B cell (primary cell): ENCODE measurements at regions not wholly inside any gene's neighbourhood (a gene's known extent, or its start where the extent isn't known, plus 50 kb on each side); places are given as distances from the start of the nearest gene placed in this dataset.

Source experiments
- ATAC-seq: fragments of 200-7000 bp; cut with Tn5 transposase; one replicate; pipeline ENCODE4 v1.10.0; 2021; ENCODE audit warnings: low read depth, mild to moderate bottlenecking, moderate number of reproducible peaks, moderate library complexity
- CTCF ChIA-PET: fragments of 350-600 bp; sonication (Branson Sonifier 250); formaldehyde crosslinking; loops from one replicate; lab custom pipeline; 2021; ENCODE audit warnings: antibody characterized with exemption, inconsistent platforms; lab: Charles Lee
- POLR2A ChIA-PET: fragments of 350-600 bp; sonication (Branson Sonifier 250); formaldehyde crosslinking; loops from one replicate; lab custom pipeline; 2021; ENCODE audit warnings: antibody characterized with exemption; lab: Charles Lee
- DNase-seq: peaks from one replicate; pipeline ENCODE4 v3.0.0; 2013
- H2AFZ ChIP-seq: 2 replicates; pipeline ENCODE4 v1.6.1; 2012; ENCODE audit warnings: mild to moderate bottlenecking, low read depth, low read length; ENCODE audit not compliant: insufficient read depth, poor library complexity, severe bottlenecking
- H3K27ac ChIP-seq, 2 donors: 1 replicate in 1 of 2; 2 replicates in 1 of 2; pipeline ENCODE4 v1.5.1; 2012 to 2013; ENCODE audit warnings: low read length in 2 of 2, mild to moderate bottlenecking in 2 of 2, moderate library complexity in 1 of 2
- H3K27me3 ChIP-seq, 4 experiments: fragments of 200-600 bp in 1 of 4; sonication (generic) in 1 of 4; replicated peaks in 1 of 4; 1 replicate in 2 of 4; 2 replicates in 2 of 4; pipeline versions ENCODE4 v1.6.1 to v1.7.0; 2013 to 2016; ENCODE audit warnings: low read length in 3 of 4, mild to moderate bottlenecking in 2 of 4, mixed read lengths in 1 of 4, moderate library complexity in 1 of 4; ENCODE audit not compliant: insufficient read depth in 4 of 4, control insufficient read depth in 3 of 4; ENCODE audit errors: control extremely low read depth in 1 of 4
- H3K36me3 ChIP-seq, 2 experiments: replicated peaks in 1 of 2; 1 replicate in 1 of 2; 2 replicates in 1 of 2; pipeline versions ENCODE4 v1.6.1 to v1.7.1; 2013; ENCODE audit warnings: low read length in 1 of 2; ENCODE audit not compliant: insufficient read depth in 2 of 2, control insufficient read depth in 1 of 2; ENCODE audit errors: control extremely low read depth in 1 of 2, extremely low read depth in 1 of 2
- H3K4me1 ChIP-seq, 2 donors: fragments of 200-600 bp in 1 of 2; sonication (generic) in 1 of 2; 1 replicate in 1 of 2; 2 replicates in 1 of 2; pipeline versions ENCODE4 v1.5.1 to v1.6.1; 2013 to 2017; ENCODE audit warnings: low read length in 2 of 2; ENCODE audit not compliant: control insufficient read depth in 2 of 2, insufficient read depth in 2 of 2
- H3K4me2 ChIP-seq: replicated peaks from 2 replicates; pipeline ENCODE3; 2012; ENCODE audit warnings: mild to moderate bottlenecking, low read depth, low read length; ENCODE audit not compliant: poor library complexity, severe bottlenecking
- H3K4me3 ChIP-seq, 5 experiments: fragments of 200-600 bp in 1 of 5; sonication (generic) in 1 of 5; 1 replicate in 3 of 5; 2 replicates in 2 of 5; pipeline versions ENCODE4 v1.5.1 to v1.7.0; 2011 to 2016; ENCODE audit warnings: low read length in 4 of 5, mild to moderate bottlenecking in 4 of 5, low read depth in 2 of 5, control low read depth in 1 of 5, moderate library complexity in 1 of 5; ENCODE audit not compliant: insufficient read depth in 1 of 5; ENCODE audit errors: control extremely low read depth in 1 of 5, extremely low read depth in 1 of 5
- H3K79me2 ChIP-seq: fragments of 200-600 bp; sonication (generic); one replicate; pipeline ENCODE4 v1.6.0; 2016; ENCODE audit warnings: low read length; ENCODE audit not compliant: control insufficient read depth, insufficient read depth
- H3K9ac ChIP-seq: fragments of 200-600 bp; sonication (generic); 2 replicates; pipeline ENCODE4 v1.6.1; 2017; ENCODE audit warnings: mild to moderate bottlenecking, low read length, moderate library complexity
- H3K9me3 ChIP-seq, 3 donors: one replicate each; pipeline versions ENCODE4 v1.6.1 to v1.7.1; 2013; ENCODE audit warnings: low read length in 2 of 3; ENCODE audit not compliant: control insufficient read depth in 2 of 3, insufficient read depth in 1 of 3; ENCODE audit errors: control extremely low read depth in 1 of 3
- H4K20me1 ChIP-seq: 2 replicates; pipeline ENCODE4 v1.6.0; 2012; ENCODE audit warnings: mild to moderate bottlenecking, low read length; ENCODE audit not compliant: insufficient read depth, control insufficient read depth, poor library complexity, severe bottlenecking
- H3K27ac Mint-ChIP-seq: one replicate; pipeline ENCODE4 v1.8.0; 2021; ENCODE audit warnings: mixed read lengths
- H3K27me3 Mint-ChIP-seq: one replicate; pipeline ENCODE4 v1.8.0; 2021; ENCODE audit warnings: mixed read lengths
- H3K4me1 Mint-ChIP-seq: one replicate; pipeline ENCODE4 v1.8.0; 2021; ENCODE audit warnings: mixed read lengths
- H3K4me3 Mint-ChIP-seq: one replicate; pipeline ENCODE4 v1.8.0; 2021; ENCODE audit warnings: mixed read lengths
- H3K9me3 Mint-ChIP-seq: one replicate; pipeline ENCODE4 v1.8.0; 2022; ENCODE audit warnings: mixed read lengths; ENCODE audit not compliant: insufficient read depth
- EZH2 ChIP-seq: IDR thresholded peaks from 2 replicates; pipeline ENCODE4 v1.6.1; 2012; ENCODE audit warnings: borderline replicate concordance, low read depth, mild to moderate bottlenecking, moderate library complexity, low read length; ENCODE audit not compliant: insufficient read depth, poor library complexity, severe bottlenecking
- WGBS: methylation state at CpG from one replicate; pipeline ENCODE4 v1.1.5; 2013; ENCODE audit warnings: missing lambda C conversion rate; ENCODE audit not compliant: insufficient coverage; 5-methylcytosine and 5-hydroxymethylcytosine counted together
- intact Hi-C: fragments of 100-400 bp; cut with micrococcal nuclease; formaldehyde crosslinking; loops from one replicate; pipeline ENCODE4 v1.10.0; 2022
- TF ChIP-seq, protein P1 (sequence below): fragments of 200-600 bp; IDR thresholded peaks from one replicate; pipeline ENCODE4 v1.8.0; 2022; ENCODE audit warnings: antibody characterized with exemption, mild to moderate bottlenecking

DNA sequence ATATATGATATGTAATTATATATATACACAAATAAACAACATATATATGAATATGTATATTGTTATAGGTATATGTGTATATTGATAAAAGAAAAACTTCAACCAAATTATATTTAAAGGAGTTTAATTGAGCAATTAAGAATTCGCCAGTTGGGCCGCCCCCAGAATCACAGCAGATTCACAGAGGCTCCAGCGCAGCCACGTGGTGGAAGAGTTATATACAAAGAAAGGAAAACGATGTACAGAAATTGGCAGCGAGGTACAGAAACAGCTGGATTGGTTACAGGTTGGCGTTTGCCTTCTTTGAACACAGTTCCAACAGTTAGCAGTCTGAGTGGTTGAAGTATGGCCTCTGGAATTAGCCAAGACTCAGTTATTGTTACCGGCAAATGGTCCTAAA is 137.3 kb upstream of the SLC24A5 start:
- no peaks in the 10 kb centered on the region for H3K36me3 ChIP-seq
- no peak overlapping the region for H3K4me3 Mint-ChIP-seq
- no peak overlapping the region for H3K27ac ChIP-seq
- intact Hi-C loops = no loop called here
- no peaks in the 10 kb centered on the region for H3K79me2 ChIP-seq
- WGBS = 73% methylated on average over 6 of the region's 8 CpGs
- ChIA-PET POLR2A (no interaction called here), CTCF (interaction anchor here (2.6 kb wide), 1 partner anchor 788 kb away, joined by 7 read pairs; no protein-coding TSS in a partner anchor)
- TF ChIP-seq, protein P1, sequence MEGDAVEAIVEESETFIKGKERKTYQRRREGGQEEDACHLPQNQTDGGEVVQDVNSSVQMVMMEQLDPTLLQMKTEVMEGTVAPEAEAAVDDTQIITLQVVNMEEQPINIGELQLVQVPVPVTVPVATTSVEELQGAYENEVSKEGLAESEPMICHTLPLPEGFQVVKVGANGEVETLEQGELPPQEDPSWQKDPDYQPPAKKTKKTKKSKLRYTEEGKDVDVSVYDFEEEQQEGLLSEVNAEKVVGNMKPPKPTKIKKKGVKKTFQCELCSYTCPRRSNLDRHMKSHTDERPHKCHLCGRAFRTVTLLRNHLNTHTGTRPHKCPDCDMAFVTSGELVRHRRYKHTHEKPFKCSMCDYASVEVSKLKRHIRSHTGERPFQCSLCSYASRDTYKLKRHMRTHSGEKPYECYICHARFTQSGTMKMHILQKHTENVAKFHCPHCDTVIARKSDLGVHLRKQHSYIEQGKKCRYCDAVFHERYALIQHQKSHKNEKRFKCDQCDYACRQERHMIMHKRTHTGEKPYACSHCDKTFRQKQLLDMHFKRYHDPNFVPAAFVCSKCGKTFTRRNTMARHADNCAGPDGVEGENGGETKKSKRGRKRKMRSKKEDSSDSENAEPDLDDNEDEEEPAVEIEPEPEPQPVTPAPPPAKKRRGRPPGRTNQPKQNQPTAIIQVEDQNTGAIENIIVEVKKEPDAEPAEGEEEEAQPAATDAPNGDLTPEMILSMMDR = no peak
- TF ChIP-seq EZH2 = no peak
- no peaks in the 10 kb centered on the region for H3K27me3 ChIP-seq
- H3K27ac Mint-ChIP-seq = no peak overlapping the region
- no peaks in the 10 kb centered on the region for H4K20me1 ChIP-seq
- H3K4me1 ChIP-seq = no peaks in the 10 kb centered on the region
- no peak for DNase-seq
- H3K9ac ChIP-seq = no peak overlapping the region
- ATAC-seq = no peak
- H3K9me3 Mint-ChIP-seq = peaks cover under 1% of the 10 kb centered on the region
- peaks cover 8% of the 10 kb centered on the region for H3K27me3 Mint-ChIP-seq
- no peak overlapping the region for H3K4me3 ChIP-seq
- no peak overlapping the region for H3K4me2 ChIP-seq
- no peak overlapping the region for H2AFZ ChIP-seq
- H3K9me3 ChIP-seq = no peaks in the 10 kb centered on the region
- H3K4me1 Mint-ChIP-seq = no peaks in the 10 kb centered on the region

DNA sequence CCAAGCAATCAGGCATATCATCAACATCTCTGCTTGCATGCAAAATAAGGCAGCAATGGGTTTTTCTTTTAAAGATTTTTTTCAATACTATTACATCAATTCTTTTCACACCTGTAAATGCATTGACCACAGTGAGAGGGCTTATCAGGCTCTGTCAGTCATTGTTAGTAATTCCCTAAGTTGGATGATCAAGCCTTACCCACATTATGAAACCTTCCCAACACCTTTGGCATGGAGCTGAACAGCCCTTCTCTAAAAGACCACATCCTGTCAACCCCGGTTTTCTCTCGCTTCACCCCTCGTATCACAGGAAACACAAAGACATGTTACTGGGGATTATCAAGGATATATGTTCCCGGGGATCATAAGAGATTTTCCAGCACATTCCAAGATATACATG is 135.2 kb upstream of the SLC24A5 start:
- Histone ChIP-seq H2AFZ (no peak overlapping the region), H3K4me3 (no peak overlapping the region), H3K36me3 (no peaks in the 10 kb centered on the region), H3K27ac (no peak overlapping the region), H3K79me2 (no peaks in the 10 kb centered on the region), H4K20me1 (no peaks in the 10 kb centered on the region), H3K9ac (no peak overlapping the region), H3K4me2 (no peak overlapping the region), H3K9me3 (no peaks in the 10 kb centered on the region), H3K27me3 (no peaks in the 10 kb centered on the region), H3K4me1 (no peaks in the 10 kb centered on the region)
- ATAC-seq = no peak
- no peaks in the 10 kb centered on the region for H3K4me1 Mint-ChIP-seq
- WGBS = 0% methylated on average over 1 of the region's 4 CpGs
- no peak overlapping the region for H3K27ac Mint-ChIP-seq
- intact Hi-C loops = loop anchor here (5.0 kb wide), 2 partner anchors 513 to 788 kb away; no protein-coding TSS in a partner anchor
- no peaks in the 10 kb centered on the region for H3K9me3 Mint-ChIP-seq
- no peak overlapping the region for H3K4me3 Mint-ChIP-seq
- ChIA-PET POLR2A (no interaction called here), CTCF (interaction anchor here (2.6 kb wide), 1 partner anchor 790 kb away, joined by 7 read pairs; no protein-coding TSS in a partner anchor)
- TF ChIP-seq, protein P1 = no peak
- TF ChIP-seq EZH2 = no peak
- peaks cover 6% of the 10 kb centered on the region for H3K27me3 Mint-ChIP-seq
- no peak for DNase-seq
